A673 (cell line): ENCODE measurements at regions not wholly inside any gene's neighbourhood (a gene's known extent, or its start where the extent isn't known, plus 50 kb on each side); places are given as distances from the start of the nearest gene placed in this dataset.
"Not testable (repeated sequence)": the region's sequence is repeated elsewhere in the genome, so short reads cannot be mapped to it uniquely, and the experiment has no call there.

Source experiments
- BruUV-seq: library from RNA; stranded (reverse); fragments of 400-500 nt; replicated peaks from 2 replicates; lab custom pipeline; 2021; lab: Mats Ljungman, UMichigan
- CTCF ChIA-PET: fragments of 300-600 bp; sonication (Branson Sonifier 250); formaldehyde crosslinking; loops from one replicate; lab custom pipeline; 2022; ENCODE audit warnings: antibody characterized with exemption; lab: Charles Lee
- POLR2A ChIA-PET: fragments of 300-600 bp; sonication (Branson Sonifier 250); formaldehyde crosslinking; loops from one replicate; lab custom pipeline; 2022; ENCODE audit warnings: antibody characterized with exemption; ENCODE audit not compliant: low non-redundant PET; lab: Charles Lee
- DNase-seq: peaks from one replicate; pipeline ENCODE4 v3.0.0-alpha.2; 2015; ENCODE audit warnings: low spot score
- H3K27ac ChIP-seq: fragments of 200-600 bp; sonication (generic); 2 replicates; pipeline ENCODE4 v1.5.1; 2016; ENCODE audit warnings: mixed run types, low read depth, mild to moderate bottlenecking, mixed read lengths, antibody characterized with exemption, low read length; ENCODE audit not compliant: poor library complexity, severe bottlenecking
- H3K27me3 ChIP-seq: fragments of 200-600 bp; sonication (generic); replicated peaks from 2 replicates; pipeline ENCODE4 v1.6.1; 2017; ENCODE audit warnings: mixed run types, low read depth, mild to moderate bottlenecking, mixed read lengths, antibody characterized with exemption, low read length; ENCODE audit not compliant: insufficient read depth, poor library complexity
- H3K36me3 ChIP-seq: fragments of 200-600 bp; sonication (generic); 2 replicates; pipeline ENCODE4 v1.6.1; 2016; ENCODE audit warnings: mixed run types, mild to moderate bottlenecking, mixed read lengths, antibody characterized with exemption, low read length; ENCODE audit not compliant: insufficient read depth, poor library complexity, severe bottlenecking
- H3K4me1 ChIP-seq: fragments of 200-600 bp; sonication (generic); 2 replicates; pipeline ENCODE4 v1.6.1; 2017; ENCODE audit warnings: mixed run types, mild to moderate bottlenecking, mixed read lengths, antibody characterized with exemption, low read length; ENCODE audit not compliant: insufficient read depth, poor library complexity, severe bottlenecking
- H3K4me3 ChIP-seq: fragments of 200-600 bp; sonication (generic); 2 replicates; pipeline ENCODE4 v1.5.1; 2016; ENCODE audit warnings: low read depth, mixed run types, mild to moderate bottlenecking, mixed read lengths, low read length; ENCODE audit not compliant: poor library complexity, severe bottlenecking
- H3K9me3 ChIP-seq: fragments of 200-600 bp; sonication (generic); 2 replicates; pipeline ENCODE4 v1.6.1; 2016; ENCODE audit warnings: mixed run types, low read depth, mild to moderate bottlenecking, mixed read lengths, antibody characterized with exemption, low read length; ENCODE audit not compliant: poor library complexity, severe bottlenecking
- EZH2 ChIP-seq: fragments of 200-600 bp; sonication (generic); IDR thresholded peaks from 2 replicates; pipeline ENCODE4 v1.6.1; 2017; ENCODE audit warnings: borderline replicate concordance, low read depth, mild to moderate bottlenecking, mixed read lengths, antibody characterized with exemption, low read length; ENCODE audit not compliant: poor library complexity, severe bottlenecking
- intact Hi-C: fragments of 100-400 bp; cut with micrococcal nuclease; formaldehyde crosslinking; loops from one replicate; pipeline ENCODE4 v1.10.0; 2022; ENCODE audit not compliant: unreplicated experiment
- TF ChIP-seq, protein P1 (sequence below): fragments of 300-800, 200-600 bp; sonication (generic); conservative IDR thresholded peaks from 2 replicates; pipeline ENCODE4 v1.5.1; 2017; ENCODE audit warnings: low read depth, mild to moderate bottlenecking, antibody characterized with exemption, low read length, moderate library complexity, mixed read lengths

DNA sequence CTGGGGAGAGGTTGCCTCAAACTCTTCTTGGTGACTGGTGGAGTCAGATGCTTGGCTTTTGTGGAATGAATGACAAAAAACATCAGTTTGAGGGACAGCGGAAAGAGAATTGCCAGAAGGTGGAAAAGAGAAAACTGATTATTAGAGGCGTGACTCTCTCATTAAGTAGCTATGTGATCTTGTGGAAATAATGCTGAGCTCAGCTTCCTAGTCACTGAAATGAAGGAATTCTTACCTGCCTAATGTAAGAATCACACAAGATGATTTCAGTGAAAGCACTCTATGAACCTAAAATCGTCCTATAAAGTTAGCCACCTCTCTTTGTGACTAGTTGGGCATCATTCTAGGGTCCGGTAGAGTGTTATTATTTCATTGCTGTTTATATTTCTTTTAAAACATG is 498.8 kb downstream of the TMEM135 start:
- intact Hi-C loops = no loop called here

DNA sequence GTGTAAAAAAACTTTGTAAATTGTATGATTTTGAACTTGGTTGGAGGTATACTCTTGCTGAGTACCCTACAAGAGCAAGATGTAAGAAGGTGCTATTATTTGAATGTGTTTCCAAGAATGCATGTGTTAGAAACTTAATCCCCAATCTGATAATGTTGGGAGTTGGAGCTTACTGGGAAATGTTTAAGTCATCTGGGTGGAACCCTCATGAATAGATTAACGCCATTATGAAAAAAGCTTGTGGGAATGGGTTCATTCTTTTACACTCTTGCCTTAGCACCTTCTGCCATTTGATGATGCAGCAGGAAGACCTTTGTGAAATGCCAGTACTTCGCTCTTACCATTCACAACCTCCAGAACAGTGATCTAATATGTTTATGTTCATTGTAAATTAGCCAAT is 498.3 kb downstream of the TMEM135 start:
- DNase-seq = no peak
- Histone ChIP-seq H3K27me3 (peaks cover 7% of the 10 kb centered on the region), H3K4me3 (no peak overlapping the region), H3K27ac (no peak overlapping the region), H3K36me3 (no peaks in the 10 kb centered on the region), H3K9me3 (no peaks in the 10 kb centered on the region), H3K4me1 (no peaks in the 10 kb centered on the region)
- no TSS peak for BruUV-seq
- TF ChIP-seq, protein P1, sequence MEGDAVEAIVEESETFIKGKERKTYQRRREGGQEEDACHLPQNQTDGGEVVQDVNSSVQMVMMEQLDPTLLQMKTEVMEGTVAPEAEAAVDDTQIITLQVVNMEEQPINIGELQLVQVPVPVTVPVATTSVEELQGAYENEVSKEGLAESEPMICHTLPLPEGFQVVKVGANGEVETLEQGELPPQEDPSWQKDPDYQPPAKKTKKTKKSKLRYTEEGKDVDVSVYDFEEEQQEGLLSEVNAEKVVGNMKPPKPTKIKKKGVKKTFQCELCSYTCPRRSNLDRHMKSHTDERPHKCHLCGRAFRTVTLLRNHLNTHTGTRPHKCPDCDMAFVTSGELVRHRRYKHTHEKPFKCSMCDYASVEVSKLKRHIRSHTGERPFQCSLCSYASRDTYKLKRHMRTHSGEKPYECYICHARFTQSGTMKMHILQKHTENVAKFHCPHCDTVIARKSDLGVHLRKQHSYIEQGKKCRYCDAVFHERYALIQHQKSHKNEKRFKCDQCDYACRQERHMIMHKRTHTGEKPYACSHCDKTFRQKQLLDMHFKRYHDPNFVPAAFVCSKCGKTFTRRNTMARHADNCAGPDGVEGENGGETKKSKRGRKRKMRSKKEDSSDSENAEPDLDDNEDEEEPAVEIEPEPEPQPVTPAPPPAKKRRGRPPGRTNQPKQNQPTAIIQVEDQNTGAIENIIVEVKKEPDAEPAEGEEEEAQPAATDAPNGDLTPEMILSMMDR = no peak
- no peak for TF ChIP-seq EZH2
- ChIA-PET CTCF (no interaction called here), POLR2A (no interaction called here)
- intact Hi-C loops = no loop called here

More for the DNA sequence above, 498.8 kb downstream of the TMEM135 start:
- H3K36me3 ChIP-seq = no peaks in the 10 kb centered on the region
- POLR2A ChIA-PET = no interaction called here
- no peaks in the 10 kb centered on the region for H3K9me3 ChIP-seq
- H3K4me3 ChIP-seq = no peak overlapping the region
- H3K27me3 ChIP-seq = peaks cover 7% of the 10 kb centered on the region
- no peaks in the 10 kb centered on the region for H3K4me1 ChIP-seq
- BruUV-seq = no TSS peak
- H3K27ac ChIP-seq = no peak overlapping the region
- CTCF ChIA-PET = no interaction called here
- no peak for DNase-seq
- TF ChIP-seq, protein P1 = no peak
- no peak for TF ChIP-seq EZH2

DNA sequence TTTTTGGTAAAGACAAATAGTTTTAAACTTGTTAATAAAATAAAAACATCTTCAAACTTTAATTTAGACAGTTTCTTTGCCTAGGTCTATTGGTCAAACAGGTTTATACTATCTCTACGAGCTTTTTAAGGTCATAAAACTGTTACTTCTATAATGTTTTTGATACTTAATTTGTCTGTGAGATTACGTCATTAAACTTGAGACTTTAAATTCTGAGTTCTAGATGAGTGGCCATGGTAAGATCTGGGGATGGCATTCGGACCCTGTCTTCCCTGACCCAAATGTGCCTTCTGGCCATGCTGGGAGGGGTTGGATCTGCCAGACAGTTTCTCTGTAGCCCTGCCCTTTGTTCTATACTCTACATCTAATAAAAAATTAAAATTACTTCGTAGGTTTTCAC is 497.8 kb downstream of the TMEM135 start:
- intact Hi-C loops = no loop called here
- Histone ChIP-seq H3K9me3 (no peaks in the 10 kb centered on the region), H3K4me1 (peaks cover 2% of the 10 kb centered on the region), H3K27ac (no peak overlapping the region), H3K36me3 (no peaks in the 10 kb centered on the region), H3K4me3 (no peak overlapping the region), H3K27me3 (peaks cover 7% of the 10 kb centered on the region)
- no TSS peak for BruUV-seq
- DNase-seq = no peak
- ChIA-PET CTCF (no interaction called here), POLR2A (no interaction called here)
- TF ChIP-seq, protein P1 = no peak
- TF ChIP-seq EZH2 = no peak

- H3K36me3 ChIP-seq, H3K27me3 ChIP-seq, H3K4me1 ChIP-seq, intact Hi-C loops, H3K9me3 ChIP-seq, H3K4me3 ChIP-seq, BruUV-seq, H3K27ac ChIP-seq, CTCF ChIA-PET, POLR2A ChIA-PET: not testable (repeated sequence)
- DNase-seq = peak; percentile 13
Measured at GRCh38 chr11:87531835-87532234, 494.1 kb downstream of the TMEM135 start.
